Stomach (tissue), 8 donors: ENCODE measurements at regions not wholly inside any gene's neighbourhood (a gene's known extent, or its start where the extent isn't known, plus 50 kb on each side); places are given as distances from the start of the nearest gene placed in this dataset.

Experiments
- DNase-seq, 2 donors: peaks; one replicate each; pipeline versions ENCODE4 v3.0.0 to v3.0.0-alpha.2; 2013 to 2019
- H3K27ac ChIP-seq, 5 donors: fragments of 200-600 bp in 4 of 5; sonication (generic) in 4 of 5; one replicate each; pipeline ENCODE4 v1.5.1; 2013 to 2019; ENCODE audit warnings: mild to moderate bottlenecking in 1 of 5, moderate library complexity in 1 of 5
- H3K27me3 ChIP-seq, 3 donors: fragments of 200-600 bp; sonication (generic); one replicate each; pipeline ENCODE4 v1.5.1; 2017 to 2019; ENCODE audit warnings: mixed run types in 1 of 3
- H3K36me3 ChIP-seq, 4 donors: fragments of 200-600 bp; sonication (generic); 1 replicate in 3 of 4; 2 replicates in 1 of 4; pipeline ENCODE4 v1.5.1; 2016 to 2019
- H3K4me1 ChIP-seq, 4 donors: fragments of 200-600 bp; sonication (generic); one replicate each; pipeline ENCODE4 v1.5.1; 2016 to 2019
- H3K4me3 ChIP-seq, 4 donors: fragments of 200-600 bp; sonication (generic) in 3 of 4; one replicate each; pipeline ENCODE4 v1.5.1; 2016 to 2019; ENCODE audit warnings: mild to moderate bottlenecking in 1 of 4
- H3K9me3 ChIP-seq, 4 donors: fragments of 200-600 bp; sonication (generic); one replicate each; pipeline ENCODE4 v1.5.1; 2016 to 2019
- EP300 ChIP-seq: sonication (generic); formaldehyde crosslinking; IDR thresholded peaks from one replicate; pipeline ENCODE4 v1.6.1; 2017; ENCODE audit warnings: antibody characterized with exemption
- POLR2A ChIP-seq, 4 donors: fragments of 450-650 bp; IDR thresholded peaks; one replicate each; pipeline ENCODE4 v1.6.1; 2016; ENCODE audit warnings: antibody characterized with exemption in 4 of 4, control low read depth in 2 of 4, mild to moderate bottlenecking in 1 of 4, moderate library complexity in 1 of 4
- POLR2AphosphoS5 ChIP-seq, 3 donors: sonication (generic); formaldehyde crosslinking; IDR thresholded peaks; one replicate each; pipeline ENCODE4 v1.6.1; 2016; ENCODE audit warnings: antibody characterized with exemption in 3 of 3
- WGBS, 5 donors: extraction: QIAGEN DNeasy Blood & Tissue Kit in 3 of 5; methylation state at CpG; one replicate each; pipeline versions ENCODE4 v1.1.5 to v1.1.7; 2013 to 2018; 5-methylcytosine and 5-hydroxymethylcytosine counted together
- intact Hi-C: fragments of 100-400 bp; cut with DNase I; formaldehyde crosslinking; loops from one replicate; pipeline ENCODE4 v1.15.1; 2023; ENCODE audit warnings: low total_unique reads
- TF ChIP-seq, protein P1 (sequence below), 7 experiments: fragments of 450-650 bp in 4 of 7; fragments of 200-600 bp in 3 of 7; sonication (generic) in 3 of 7; IDR thresholded peaks; one replicate each; pipeline ENCODE4 v1.5.1; 2016 to 2019; ENCODE audit warnings: antibody characterized with exemption in 7 of 7, control low read depth in 2 of 7, mild to moderate bottlenecking in 1 of 7
- donor health status: healthy with polysubstance abuse.
- donor health status: Bipolar disorder and iron deficiency.
- donor health status: healthy.

- intact Hi-C loops, result no loop called here
- TF ChIP-seq EP300 (no peak), POLR2AphosphoS5 (IDR thresholded peaks at IDR 0.05) (no peak), POLR2A (IDR thresholded peaks at IDR 0.05) (no peak)
- TF ChIP-seq, protein P1, sequence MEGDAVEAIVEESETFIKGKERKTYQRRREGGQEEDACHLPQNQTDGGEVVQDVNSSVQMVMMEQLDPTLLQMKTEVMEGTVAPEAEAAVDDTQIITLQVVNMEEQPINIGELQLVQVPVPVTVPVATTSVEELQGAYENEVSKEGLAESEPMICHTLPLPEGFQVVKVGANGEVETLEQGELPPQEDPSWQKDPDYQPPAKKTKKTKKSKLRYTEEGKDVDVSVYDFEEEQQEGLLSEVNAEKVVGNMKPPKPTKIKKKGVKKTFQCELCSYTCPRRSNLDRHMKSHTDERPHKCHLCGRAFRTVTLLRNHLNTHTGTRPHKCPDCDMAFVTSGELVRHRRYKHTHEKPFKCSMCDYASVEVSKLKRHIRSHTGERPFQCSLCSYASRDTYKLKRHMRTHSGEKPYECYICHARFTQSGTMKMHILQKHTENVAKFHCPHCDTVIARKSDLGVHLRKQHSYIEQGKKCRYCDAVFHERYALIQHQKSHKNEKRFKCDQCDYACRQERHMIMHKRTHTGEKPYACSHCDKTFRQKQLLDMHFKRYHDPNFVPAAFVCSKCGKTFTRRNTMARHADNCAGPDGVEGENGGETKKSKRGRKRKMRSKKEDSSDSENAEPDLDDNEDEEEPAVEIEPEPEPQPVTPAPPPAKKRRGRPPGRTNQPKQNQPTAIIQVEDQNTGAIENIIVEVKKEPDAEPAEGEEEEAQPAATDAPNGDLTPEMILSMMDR (IDR thresholded peaks at IDR 0.05), result no peak
- H3K9me3 ChIP-seq, result no peaks in the 10 kb centered on the region
- 42 to 65% (median 58%) methylated on average over 6 of the region's 6 CpGs for WGBS, 5 donors
- H3K4me1 ChIP-seq, result no peaks in the 10 kb centered on the region
- no peak overlapping the region for H3K27ac ChIP-seq
- no peak overlapping the region for H3K4me3 ChIP-seq
- H3K36me3 ChIP-seq, result no peaks in the 10 kb centered on the region
- no peak for DNase-seq
- peaks cover 0 to 20% (median 5%) of the 10 kb centered on the region in 3 donors for H3K27me3 ChIP-seq
Measured at GRCh38 chr5:171681677-171682076, 103.9 kb upstream of the SMIM23 start.

GRCh38 chr5:171682801-171683200 is 102.8 kb upstream of the SMIM23 start:
- no peak overlapping the region for H3K4me3 ChIP-seq
- no peaks in the 10 kb centered on the region for H3K36me3 ChIP-seq
- no peaks in the 10 kb centered on the region for H3K4me1 ChIP-seq
- DNase-seq, result no peak
- 75 to 82% (median 80%) methylated on average over 9 of the region's 9 CpGs for WGBS, 5 donors
- intact Hi-C loops, result no loop called here
- H3K9me3 ChIP-seq, result no peaks in the 10 kb centered on the region
- no peak overlapping the region for H3K27ac ChIP-seq
- H3K27me3 ChIP-seq, result peaks cover 0 to 20% (median 5%) of the 10 kb centered on the region in 3 donors
- no peak for TF ChIP-seq POLR2A (IDR thresholded peaks at IDR 0.05)
- TF ChIP-seq POLR2AphosphoS5 (IDR thresholded peaks at IDR 0.05), result no peak

GRCh38 chr5:171684169-171684568 is 101.4 kb upstream of the SMIM23 start:
- Histone ChIP-seq H3K4me3 (no peak overlapping the region), H3K36me3 (no peaks in the 10 kb centered on the region), H3K4me1 (no peaks in the 10 kb centered on the region), H3K27me3 (peaks cover 0 to 20% (median 5%) of the 10 kb centered on the region in 3 donors), H3K9me3 (no peaks in the 10 kb centered on the region), H3K27ac (no peak overlapping the region)
- TF ChIP-seq, protein P1 (IDR thresholded peaks at IDR 0.05), result no peak
- TF ChIP-seq POLR2AphosphoS5 (IDR thresholded peaks at IDR 0.05) (no peak), POLR2A (IDR thresholded peaks at IDR 0.05) (no peak), EP300 (no peak)
- DNase-seq, result no peak
- 77 to 87% (median 80%) methylated on average over 5 of the region's 5 CpGs for WGBS, 5 donors
- intact Hi-C loops, result no loop called here

- Histone ChIP-seq H3K27ac (no peak overlapping the region), H3K36me3 (no peaks in the 10 kb centered on the region), H3K4me3 (no peak overlapping the region), H3K9me3 (no peaks in the 10 kb centered on the region), H3K4me1 (no peaks in the 10 kb centered on the region), H3K27me3 (no peaks in the 10 kb centered on the region)
- whole genome bisulfite sequencing, 5 donors, result 76 to 86% (median 79%) methylated on average over 11 of the region's 11 CpGs
- intact Hi-C loops, result no loop called here
- TF ChIP-seq EP300 (no peak), POLR2AphosphoS5 (IDR thresholded peaks at IDR 0.05) (no peak), POLR2A (IDR thresholded peaks at IDR 0.05) (no peak)
- TF ChIP-seq, protein P1 (IDR thresholded peaks at IDR 0.05), result no peak
- DNase-seq, result peak in 1 of 2 donors; percentile 71
Measured at GRCh38 chr5:171688696-171689495, 96.7 kb upstream of the SMIM23 start.

DNA sequence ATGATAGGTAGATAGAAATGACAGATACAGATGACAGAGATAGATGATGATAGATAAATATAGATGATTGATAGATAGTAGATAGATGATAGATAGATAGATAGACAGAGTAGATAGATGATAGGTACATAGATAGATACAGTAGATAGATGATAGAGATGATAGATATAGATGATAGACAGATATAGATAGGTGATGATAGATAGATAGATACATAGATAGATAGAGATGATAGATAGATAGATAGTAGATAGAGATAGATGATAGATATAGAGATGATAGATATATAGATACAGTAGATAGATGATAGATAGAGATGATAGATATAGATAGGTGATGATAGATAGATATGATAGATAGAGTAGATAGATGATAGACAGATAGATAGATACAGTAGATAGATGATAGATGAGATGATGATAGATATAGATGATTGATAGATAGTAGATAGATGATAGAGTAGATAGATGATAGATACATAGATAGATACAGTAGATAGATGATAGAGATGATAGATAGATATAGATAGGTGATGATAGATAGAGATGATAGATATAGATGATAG is 95.7 kb upstream of the SMIM23 start:
- Histone ChIP-seq H3K9me3 (no peaks in the 10 kb centered on the region), H3K4me1 (no peaks in the 10 kb centered on the region), H3K27ac (no peak overlapping the region), H3K27me3 (peaks cover 0 to 1% (median 0%) of the 10 kb centered on the region in 3 donors), H3K36me3 (no peaks in the 10 kb centered on the region), H3K4me3 (no peak overlapping the region)
- TF ChIP-seq, protein P1 (IDR thresholded peaks at IDR 0.05), result no peak
- TF ChIP-seq POLR2A (IDR thresholded peaks at IDR 0.05), result no peak
- no peak for TF ChIP-seq POLR2AphosphoS5 (IDR thresholded peaks at IDR 0.05)
- TF ChIP-seq EP300, result no peak
- intact Hi-C loops, result no loop called here
- DNase-seq, result no peak
